ENCODE measurements at regions not wholly inside any gene's neighbourhood (a gene's known extent, or its start where the extent isn't known, plus 50 kb on each side); places are given as distances from the start of the nearest gene placed in this dataset.
"Not testable (repeated sequence)": the region's sequence is repeated elsewhere in the genome, so short reads cannot be mapped to it uniquely, and the experiment has no call there.

DNA sequence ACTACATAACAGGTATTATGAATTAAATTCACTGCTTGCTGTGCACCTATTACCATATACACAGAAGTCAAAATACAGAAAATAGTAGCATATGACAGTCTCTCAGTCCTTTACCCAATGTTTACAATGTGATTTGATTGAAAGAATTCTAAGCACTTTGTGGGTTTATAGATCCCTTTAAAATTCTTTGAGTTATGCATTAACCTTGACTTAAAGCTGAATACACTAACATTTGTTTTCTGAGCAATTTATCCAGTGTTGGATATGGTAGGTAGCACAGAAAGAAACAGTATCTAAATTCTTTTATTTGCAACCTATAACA lies 230.8 kb upstream of the DDI1 start:
- DNase-seq (ENCODE audit: low spot score) = no peak

- no peak for DNase-seq (ENCODE audit: low spot score)
These were observed 230.1 kb upstream of the DDI1 start for GRCh38 chr11:103806130-103806895.

GRCh38 chr11:103807806-103808205 lies 228.6 kb upstream of the DDI1 start:
- no peak for DNase-seq (ENCODE audit: low spot score)

DNA sequence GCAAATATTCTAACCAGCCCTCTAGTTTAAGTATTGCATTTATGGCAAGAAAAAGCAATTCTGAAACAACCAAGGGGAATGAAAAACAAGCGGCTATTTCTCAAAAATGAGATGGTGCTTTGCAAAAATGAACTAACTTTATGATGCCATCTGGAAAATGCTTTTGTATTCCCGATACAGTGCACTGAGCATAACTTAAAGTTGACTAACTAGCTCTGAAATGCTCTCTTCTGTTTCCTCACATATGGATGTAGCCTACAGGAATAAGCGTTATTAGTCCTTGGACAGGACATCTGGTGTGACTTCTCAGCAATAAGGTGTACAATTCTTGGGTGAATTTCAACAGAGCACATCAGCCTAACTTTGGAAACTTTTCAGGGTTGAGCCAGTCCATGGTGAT lies 228.2 kb upstream of the DDI1 start:
- DNase-seq (ENCODE audit: low spot score) = no peak

GRCh38 chr11:103811870-103812455 lies 224.5 kb upstream of the DDI1 start:
- DNase-seq (ENCODE audit: low spot score) = no peak

GRCh38 chr11:103812680-103813079 lies 223.8 kb upstream of the DDI1 start:
- DNase-seq (ENCODE audit: low spot score) = no peak

GRCh38 chr11:103820345-103820744 lies 216.1 kb upstream of the DDI1 start:
- not testable (repeated sequence) for DNase-seq (ENCODE audit: low spot score)

DNA sequence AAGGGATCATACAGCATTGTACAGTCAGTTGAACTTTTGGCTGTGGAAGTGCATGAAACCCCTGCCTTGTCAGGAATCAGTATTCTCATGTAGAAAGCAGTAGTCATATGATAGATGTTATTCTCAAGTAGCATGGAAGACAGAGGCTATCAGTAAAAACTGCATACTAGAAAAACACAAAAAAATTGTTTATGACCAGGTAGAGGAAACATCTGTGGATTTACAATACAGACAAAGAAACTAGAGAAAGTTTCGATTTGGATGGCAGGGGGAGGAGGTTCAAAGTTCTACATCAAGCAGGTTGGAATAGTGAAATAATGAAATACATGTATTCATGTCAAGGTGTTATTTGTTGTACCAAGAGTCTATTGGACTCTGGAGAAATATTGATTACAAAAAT lies 212.3 kb upstream of the DDI1 start:
- DNase-seq (ENCODE audit: low spot score) = no peak

GRCh38 chr11:103825469-103825868 lies 211.0 kb upstream of the DDI1 start:
- DNase-seq (ENCODE audit: low spot score) = no peak

DNA sequence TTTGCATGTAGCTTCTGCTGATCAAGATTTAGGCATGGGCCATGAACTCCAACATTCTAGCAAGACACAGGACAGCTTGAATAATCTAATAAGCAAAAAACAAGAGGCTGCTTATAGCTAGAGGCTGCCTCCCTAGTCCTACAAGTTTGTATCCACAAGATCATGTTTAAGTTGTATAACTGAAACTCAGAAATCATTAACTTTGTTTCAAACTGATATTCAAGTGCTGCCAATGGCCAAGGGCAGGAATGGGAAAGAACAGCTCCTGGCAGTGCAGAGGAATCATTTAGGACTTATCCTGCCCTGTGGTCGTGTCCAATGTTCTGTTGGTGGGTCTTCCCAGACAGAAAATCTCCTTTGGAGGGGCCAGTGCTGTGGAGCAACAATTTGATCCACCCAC lies 209.6 kb upstream of the DDI1 start:
- no peak for DNase-seq (ENCODE audit: low spot score)

- DNase-seq (ENCODE audit: low spot score) = no peak
These were observed 206.8 kb upstream of the DDI1 start for GRCh38 chr11:103829596-103829995.

DNA sequence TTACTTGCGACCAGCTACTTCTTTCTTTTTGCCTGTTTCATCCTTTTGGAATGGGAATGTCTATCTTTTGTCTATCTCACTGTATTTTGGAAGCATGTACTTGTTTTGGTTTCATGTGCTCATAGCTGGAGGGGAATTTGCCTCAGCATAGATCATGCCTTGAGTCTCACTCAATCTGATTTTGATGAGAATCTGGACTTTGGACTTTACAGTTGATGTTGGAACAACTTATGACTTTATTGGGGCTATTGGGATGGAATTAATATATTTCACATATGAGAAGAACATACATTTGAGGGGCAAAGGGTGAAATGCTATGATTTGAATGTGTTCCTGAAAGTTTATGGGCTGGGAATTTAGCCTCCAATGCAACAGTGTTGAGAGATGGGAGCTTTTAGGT lies 206.2 kb upstream of the DDI1 start:
- no peak for DNase-seq (ENCODE audit: low spot score)

- no peak for DNase-seq (ENCODE audit: low spot score)
These were observed 203.7 kb upstream of the DDI1 start for GRCh38 chr11:103832762-103833161.

- no peak for DNase-seq (ENCODE audit: low spot score)
These were observed 194.2 kb upstream of the DDI1 start for GRCh38 chr11:103842191-103842590.

DNA sequence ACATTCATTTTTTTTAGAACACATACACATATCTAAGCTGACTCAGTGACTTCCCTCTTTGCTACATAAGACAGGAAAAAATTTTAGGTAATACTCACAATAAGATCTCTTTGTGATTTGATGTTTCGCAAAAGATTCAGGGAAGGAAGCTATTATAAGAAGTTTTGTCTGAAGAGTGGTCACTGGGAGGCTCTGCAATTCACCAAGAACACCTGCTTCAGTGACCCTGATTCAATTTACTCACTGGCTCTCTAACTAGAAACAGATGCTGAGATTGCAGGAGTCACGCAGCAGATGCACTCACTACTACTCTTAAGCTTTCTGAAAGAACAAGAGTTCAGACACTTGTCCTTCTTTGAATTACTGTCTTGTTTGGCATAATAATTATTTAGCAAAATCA lies 193.6 kb upstream of the DDI1 start:
- DNase-seq (ENCODE audit: low spot score) = no peak

- DNase-seq (ENCODE audit: low spot score) = peak; percentile 2
These were observed 191.9 kb upstream of the DDI1 start for GRCh38 chr11:103844327-103845215.

DNA sequence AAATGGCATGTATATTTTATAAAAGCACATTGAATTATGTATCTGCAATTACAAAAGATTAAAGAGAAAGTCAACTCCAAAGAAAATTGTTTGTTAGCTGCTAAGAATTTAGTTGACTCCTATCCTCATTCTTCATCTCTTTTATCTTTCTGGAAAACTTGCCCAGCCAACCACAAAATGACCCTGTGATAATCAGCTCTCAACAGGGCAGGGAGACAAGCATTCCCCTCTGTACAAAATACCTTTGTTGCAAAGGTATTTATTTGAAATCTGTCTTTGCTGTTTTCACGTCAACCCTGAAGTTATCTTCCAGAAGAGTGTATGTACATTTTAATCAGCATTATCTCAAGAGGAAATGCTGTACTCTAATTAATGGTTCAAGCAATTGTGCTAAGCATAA lies 191.1 kb upstream of the DDI1 start:
- peak; percentile 4 for DNase-seq (ENCODE audit: low spot score)

- no peak for DNase-seq (ENCODE audit: low spot score)
These were observed 187.8 kb upstream of the DDI1 start for GRCh38 chr11:103848686-103849085.

DNA sequence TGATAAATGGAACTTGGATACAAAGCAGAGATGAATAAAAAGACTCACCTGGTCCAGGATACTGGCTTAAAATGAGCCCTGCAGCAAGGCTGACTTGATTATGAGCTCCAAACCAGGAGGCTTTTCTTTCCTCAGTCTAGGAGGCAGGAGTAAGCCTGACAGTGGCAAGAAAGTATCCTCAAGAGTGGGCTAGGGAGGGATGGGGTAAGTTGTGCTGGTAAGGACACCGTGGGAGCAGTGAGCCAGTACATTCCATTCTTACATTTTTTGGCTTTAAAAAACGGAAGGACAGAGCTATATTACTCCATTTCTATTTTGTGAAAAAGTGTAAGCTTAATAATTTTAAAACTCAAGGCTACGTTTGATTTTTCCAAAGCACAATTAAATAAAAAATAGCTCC lies 187.1 kb upstream of the DDI1 start:
- no peak for DNase-seq (ENCODE audit: low spot score)

DNA sequence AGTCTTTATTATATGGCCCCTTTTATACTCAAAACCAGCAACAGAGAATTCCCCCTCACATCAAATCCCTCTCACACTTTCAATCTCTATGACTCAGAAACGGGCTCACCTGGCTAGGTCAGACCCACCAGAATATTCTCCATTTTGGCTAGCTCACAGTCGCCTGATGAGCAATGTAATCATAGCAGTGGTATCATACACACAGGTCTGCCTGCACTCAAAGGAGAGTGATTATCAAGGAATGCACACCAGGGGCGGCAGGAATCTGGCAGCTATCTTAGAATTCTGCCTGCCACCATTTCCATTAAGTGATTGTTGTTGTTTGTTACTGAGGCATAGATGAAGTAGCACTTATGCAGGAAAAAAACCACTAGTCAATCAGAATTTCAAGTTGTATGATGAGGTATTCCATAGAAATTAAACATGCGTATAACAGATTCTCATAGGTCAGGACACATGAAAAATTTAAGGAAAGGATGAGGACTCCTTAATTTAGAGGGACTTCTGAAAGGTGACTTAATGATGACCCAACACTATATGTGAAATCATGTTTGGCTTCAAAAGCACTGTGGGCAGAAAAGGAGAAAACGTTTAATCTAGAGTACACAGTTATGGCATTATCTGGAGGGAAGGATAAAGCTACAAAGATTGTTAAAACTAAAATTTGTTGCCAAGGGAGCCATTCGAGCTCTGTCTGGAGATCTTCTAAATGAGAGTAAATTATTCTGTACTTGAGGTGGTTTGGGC lies 185.8 kb upstream of the DDI1 start:
- DNase-seq (ENCODE audit: low spot score) = no peak

- no peak for DNase-seq (ENCODE audit: low spot score)
These were observed 185.2 kb upstream of the DDI1 start for GRCh38 chr11:103851166-103851651.

Data from SW480 (cell line).